Right lobe of liver (tissue), 4 donors: ENCODE measurements at regions not wholly inside any gene's neighbourhood (a gene's known extent, or its start where the extent isn't known, plus 50 kb on each side); places are given as distances from the start of the nearest gene placed in this dataset.

ENCODE experiments used
- POLR2A ChIP-seq: fragments of 450-650 bp; IDR thresholded peaks from one replicate; pipeline ENCODE4 v1.6.1; 2017; ENCODE audit warnings: antibody characterized with exemption, mild to moderate bottlenecking
- TF ChIP-seq, protein P1 (sequence below), 4 donors: fragments of 200-600 bp in 3 of 4; fragments of 450-650 bp in 1 of 4; IDR thresholded peaks; one replicate each; pipeline versions ENCODE4 v1.5.1 to v1.8.0; 2016 to 2022; ENCODE audit warnings: antibody characterized with exemption in 4 of 4, mild to moderate bottlenecking in 2 of 4
- donor health status: DM: no; HTN: no; CAD: no.
- donor health status: DM: no; HTN: no; CAD: no.
- donor health status: DM: no; HTN: yes; CAD: no.

DNA sequence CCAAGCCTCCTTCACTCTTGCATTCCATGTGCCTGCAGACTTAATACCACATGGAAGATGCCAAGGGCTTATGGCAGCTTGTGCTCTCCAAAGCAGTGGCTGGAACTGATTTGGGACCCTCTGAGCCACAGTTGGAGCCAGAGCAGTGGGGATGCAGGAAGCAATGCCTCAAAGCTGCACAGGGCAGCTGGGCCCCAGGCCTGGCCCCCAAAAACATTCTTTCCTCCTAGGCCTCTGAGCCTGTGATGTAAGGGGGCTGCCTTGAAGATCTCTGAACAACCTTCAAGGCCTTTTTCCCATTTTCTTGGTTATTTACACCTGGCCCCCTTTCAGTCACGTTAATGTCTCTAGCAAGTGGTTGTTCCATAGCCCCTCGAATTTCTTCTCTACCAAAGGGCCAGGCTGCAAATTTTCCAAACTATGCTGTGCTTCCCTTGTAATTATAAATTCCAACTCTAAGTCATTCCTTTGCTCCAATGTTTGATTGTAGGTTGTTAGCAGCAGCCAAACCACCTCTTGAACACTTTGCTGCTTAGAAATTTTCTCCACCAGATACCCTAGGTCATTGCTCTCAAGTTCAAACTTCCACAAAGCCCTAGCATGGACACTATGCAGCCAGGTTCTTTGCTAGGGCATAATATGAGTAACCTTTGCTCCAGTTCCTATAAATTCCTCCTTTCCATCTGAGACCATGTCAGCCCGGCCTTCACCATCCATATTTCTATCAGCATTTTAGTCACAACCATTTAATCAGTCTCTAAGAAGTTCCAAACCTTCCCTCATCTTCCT, 245.0 kb upstream of the RBBP8 start:
- TF ChIP-seq, protein P1, sequence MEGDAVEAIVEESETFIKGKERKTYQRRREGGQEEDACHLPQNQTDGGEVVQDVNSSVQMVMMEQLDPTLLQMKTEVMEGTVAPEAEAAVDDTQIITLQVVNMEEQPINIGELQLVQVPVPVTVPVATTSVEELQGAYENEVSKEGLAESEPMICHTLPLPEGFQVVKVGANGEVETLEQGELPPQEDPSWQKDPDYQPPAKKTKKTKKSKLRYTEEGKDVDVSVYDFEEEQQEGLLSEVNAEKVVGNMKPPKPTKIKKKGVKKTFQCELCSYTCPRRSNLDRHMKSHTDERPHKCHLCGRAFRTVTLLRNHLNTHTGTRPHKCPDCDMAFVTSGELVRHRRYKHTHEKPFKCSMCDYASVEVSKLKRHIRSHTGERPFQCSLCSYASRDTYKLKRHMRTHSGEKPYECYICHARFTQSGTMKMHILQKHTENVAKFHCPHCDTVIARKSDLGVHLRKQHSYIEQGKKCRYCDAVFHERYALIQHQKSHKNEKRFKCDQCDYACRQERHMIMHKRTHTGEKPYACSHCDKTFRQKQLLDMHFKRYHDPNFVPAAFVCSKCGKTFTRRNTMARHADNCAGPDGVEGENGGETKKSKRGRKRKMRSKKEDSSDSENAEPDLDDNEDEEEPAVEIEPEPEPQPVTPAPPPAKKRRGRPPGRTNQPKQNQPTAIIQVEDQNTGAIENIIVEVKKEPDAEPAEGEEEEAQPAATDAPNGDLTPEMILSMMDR (IDR thresholded peaks at IDR 0.05) = no peak
- no peak for TF ChIP-seq POLR2A
